T-helper 2 cell treated with Interferon-gamma antibody and Interleukin-4, amounts not matched to agents 5 μg/mL and 100 μg/mL, for 36 hours (primary cell): ENCODE measurements at regions not wholly inside any gene's neighbourhood (a gene's known extent, or its start where the extent isn't known, plus 50 kb on each side); places are given as distances from the start of the nearest gene placed in this dataset.
"Not testable (repeated sequence)": the region's sequence is repeated elsewhere in the genome, so short reads cannot be mapped to it uniquely, and the experiment has no call there.

Experiments
- DNase-seq: peaks from one replicate; pipeline ENCODE4 v3.0.0; 2021; ENCODE audit warnings: low spot score
- H3K27ac Mint-ChIP-seq: one replicate; pipeline ENCODE4 v1.8.0; 2021; ENCODE audit warnings: mild to moderate bottlenecking, mixed read lengths
- H3K27me3 Mint-ChIP-seq: one replicate; pipeline ENCODE4 v1.8.0; 2021; ENCODE audit warnings: low read depth, mixed read lengths
- H3K36me3 Mint-ChIP-seq: one replicate; pipeline ENCODE4 v1.8.0; 2021; ENCODE audit warnings: low read depth, mixed read lengths
- H3K4me1 Mint-ChIP-seq: one replicate; pipeline ENCODE4 v1.8.0; 2021; ENCODE audit warnings: low read depth, mixed read lengths
- H3K4me3 Mint-ChIP-seq: one replicate; pipeline ENCODE4 v1.8.0; 2022; ENCODE audit warnings: mild to moderate bottlenecking, moderate library complexity, mixed read lengths
- H3K9me3 Mint-ChIP-seq: one replicate; pipeline ENCODE4 v1.8.0; 2021; ENCODE audit warnings: mixed read lengths

- Mint-ChIP-seq H3K4me3 (no peak overlapping the region), H3K36me3 (no peaks in the 10 kb centered on the region), H3K27ac (no peak overlapping the region), H3K4me1 (no peaks in the 10 kb centered on the region), H3K27me3 (no peaks in the 10 kb centered on the region), H3K9me3 (peaks cover 42% of the 10 kb centered on the region)
- no peak for DNase-seq
Observed at GRCh38 chr4:31755751-31756150, 1035.6 kb downstream of the PCDH7 start.

- no peak overlapping the region for H3K27ac Mint-ChIP-seq
- no peaks in the 10 kb centered on the region for H3K27me3 Mint-ChIP-seq
- DNase-seq, result no peak
- H3K4me3 Mint-ChIP-seq, result no peak overlapping the region
- H3K9me3 Mint-ChIP-seq, result peaks cover 29% of the 10 kb centered on the region
- no peaks in the 10 kb centered on the region for H3K4me1 Mint-ChIP-seq
- no peaks in the 10 kb centered on the region for H3K36me3 Mint-ChIP-seq
Observed at GRCh38 chr4:31768756-31769155, 1048.6 kb downstream of the PCDH7 start.

- H3K4me3 Mint-ChIP-seq, result no peak overlapping the region
- no peaks in the 10 kb centered on the region for H3K4me1 Mint-ChIP-seq
- no peaks in the 10 kb centered on the region for H3K27me3 Mint-ChIP-seq
- DNase-seq, result no peak
- no peak overlapping the region for H3K27ac Mint-ChIP-seq
- H3K36me3 Mint-ChIP-seq, result no peaks in the 10 kb centered on the region
- peaks cover 15% of the 10 kb centered on the region for H3K9me3 Mint-ChIP-seq
Observed at GRCh38 chr4:31783311-31783710, 1063.1 kb downstream of the PCDH7 start.

- no peak for DNase-seq
- no peak overlapping the region for H3K4me3 Mint-ChIP-seq
- H3K27ac Mint-ChIP-seq, result no peak overlapping the region
- H3K9me3 Mint-ChIP-seq, result peaks cover 21% of the 10 kb centered on the region
- H3K27me3 Mint-ChIP-seq, result no peaks in the 10 kb centered on the region
- H3K36me3 Mint-ChIP-seq, result no peaks in the 10 kb centered on the region
- no peaks in the 10 kb centered on the region for H3K4me1 Mint-ChIP-seq
Observed at GRCh38 chr4:31784558-31784957, 1064.4 kb downstream of the PCDH7 start.

- no peak overlapping the region for H3K4me3 Mint-ChIP-seq
- H3K9me3 Mint-ChIP-seq, result peaks cover 19% of the 10 kb centered on the region
- DNase-seq, result no peak
- no peaks in the 10 kb centered on the region for H3K36me3 Mint-ChIP-seq
- H3K4me1 Mint-ChIP-seq, result no peaks in the 10 kb centered on the region
- H3K27me3 Mint-ChIP-seq, result no peaks in the 10 kb centered on the region
- no peak overlapping the region for H3K27ac Mint-ChIP-seq
Observed at GRCh38 chr4:31787701-31788100, 1067.5 kb downstream of the PCDH7 start.

GRCh38 chr4:31788676-31789075 is 1068.5 kb downstream of the PCDH7 start:
- H3K27ac Mint-ChIP-seq, result no peak overlapping the region
- no peak for DNase-seq
- no peaks in the 10 kb centered on the region for H3K4me1 Mint-ChIP-seq
- H3K4me3 Mint-ChIP-seq, result no peak overlapping the region
- no peaks in the 10 kb centered on the region for H3K36me3 Mint-ChIP-seq
- peaks cover 16% of the 10 kb centered on the region for H3K9me3 Mint-ChIP-seq
- H3K27me3 Mint-ChIP-seq, result no peaks in the 10 kb centered on the region

GRCh38 chr4:31791666-31792065 is 1071.5 kb downstream of the PCDH7 start:
- no peak for DNase-seq
- H3K9me3 Mint-ChIP-seq, result peaks cover 28% of the 10 kb centered on the region
- H3K27me3 Mint-ChIP-seq, result no peaks in the 10 kb centered on the region
- H3K36me3 Mint-ChIP-seq, result no peaks in the 10 kb centered on the region
- H3K4me3 Mint-ChIP-seq, result no peak overlapping the region
- no peaks in the 10 kb centered on the region for H3K4me1 Mint-ChIP-seq
- H3K27ac Mint-ChIP-seq, result no peak overlapping the region

- Mint-ChIP-seq H3K4me3 (no peak overlapping the region), H3K4me1 (no peaks in the 10 kb centered on the region), H3K27me3 (no peaks in the 10 kb centered on the region), H3K36me3 (no peaks in the 10 kb centered on the region), H3K9me3 (peaks cover 19% of the 10 kb centered on the region), H3K27ac (no peak overlapping the region)
- no peak for DNase-seq
Observed at GRCh38 chr4:31793907-31794306, 1073.7 kb downstream of the PCDH7 start.

GRCh38 chr4:31797052-31797451 is 1076.9 kb downstream of the PCDH7 start:
- peaks cover 43% of the 10 kb centered on the region for H3K9me3 Mint-ChIP-seq
- H3K4me1 Mint-ChIP-seq, H3K36me3 Mint-ChIP-seq, H3K4me3 Mint-ChIP-seq, H3K27me3 Mint-ChIP-seq, H3K27ac Mint-ChIP-seq, DNase-seq: not testable (repeated sequence)

GRCh38 chr4:31803526-31804195 is 1083.5 kb downstream of the PCDH7 start:
- H3K27me3 Mint-ChIP-seq, result no peaks in the 10 kb centered on the region
- peaks cover 39% of the 10 kb centered on the region for H3K9me3 Mint-ChIP-seq
- H3K4me3 Mint-ChIP-seq, result no peak overlapping the region
- H3K36me3 Mint-ChIP-seq, result no peaks in the 10 kb centered on the region
- no peaks in the 10 kb centered on the region for H3K4me1 Mint-ChIP-seq
- no peak overlapping the region for H3K27ac Mint-ChIP-seq
- DNase-seq, result no peak

GRCh38 chr4:31807036-31807435 is 1086.9 kb downstream of the PCDH7 start:
- no peaks in the 10 kb centered on the region for H3K4me1 Mint-ChIP-seq
- no peaks in the 10 kb centered on the region for H3K36me3 Mint-ChIP-seq
- peaks cover 16% of the 10 kb centered on the region for H3K9me3 Mint-ChIP-seq
- no peak for DNase-seq
- no peak overlapping the region for H3K4me3 Mint-ChIP-seq
- no peaks in the 10 kb centered on the region for H3K27me3 Mint-ChIP-seq
- no peak overlapping the region for H3K27ac Mint-ChIP-seq

GRCh38 chr4:31844350-31844749 is 1124.2 kb downstream of the PCDH7 start:
- Mint-ChIP-seq H3K27me3 (no peaks in the 10 kb centered on the region), H3K9me3 (peaks cover 15% of the 10 kb centered on the region), H3K27ac (no peak overlapping the region), H3K36me3 (no peaks in the 10 kb centered on the region), H3K4me1 (no peaks in the 10 kb centered on the region), H3K4me3 (no peak overlapping the region)
- no peak for DNase-seq

- no peak overlapping the region for H3K27ac Mint-ChIP-seq
- H3K36me3 Mint-ChIP-seq, result no peaks in the 10 kb centered on the region
- no peaks in the 10 kb centered on the region for H3K4me1 Mint-ChIP-seq
- H3K27me3 Mint-ChIP-seq, result no peaks in the 10 kb centered on the region
- no peak overlapping the region for H3K4me3 Mint-ChIP-seq
- DNase-seq, result no peak
- H3K9me3 Mint-ChIP-seq, result peaks cover 34% of the 10 kb centered on the region
Observed at GRCh38 chr4:31851946-31852345, 1131.8 kb downstream of the PCDH7 start.

GRCh38 chr4:31877429-31877828 is 1157.3 kb downstream of the PCDH7 start:
- Mint-ChIP-seq H3K9me3 (peaks cover 34% of the 10 kb centered on the region), H3K4me1 (no peaks in the 10 kb centered on the region), H3K27ac (no peak overlapping the region), H3K36me3 (no peaks in the 10 kb centered on the region), H3K4me3 (no peak overlapping the region), H3K27me3 (no peaks in the 10 kb centered on the region)
- no peak for DNase-seq

GRCh38 chr4:31880837-31881236 is 1160.7 kb downstream of the PCDH7 start:
- H3K4me3 Mint-ChIP-seq, H3K27me3 Mint-ChIP-seq, H3K36me3 Mint-ChIP-seq, H3K27ac Mint-ChIP-seq, H3K4me1 Mint-ChIP-seq, DNase-seq: not testable (repeated sequence)
- peaks cover 31% of the 10 kb centered on the region for H3K9me3 Mint-ChIP-seq
